ENCODE measurements at regions not wholly inside any gene's neighbourhood (a gene's known extent, or its start where the extent isn't known, plus 50 kb on each side); places are given as distances from the start of the nearest gene placed in this dataset.

DNA sequence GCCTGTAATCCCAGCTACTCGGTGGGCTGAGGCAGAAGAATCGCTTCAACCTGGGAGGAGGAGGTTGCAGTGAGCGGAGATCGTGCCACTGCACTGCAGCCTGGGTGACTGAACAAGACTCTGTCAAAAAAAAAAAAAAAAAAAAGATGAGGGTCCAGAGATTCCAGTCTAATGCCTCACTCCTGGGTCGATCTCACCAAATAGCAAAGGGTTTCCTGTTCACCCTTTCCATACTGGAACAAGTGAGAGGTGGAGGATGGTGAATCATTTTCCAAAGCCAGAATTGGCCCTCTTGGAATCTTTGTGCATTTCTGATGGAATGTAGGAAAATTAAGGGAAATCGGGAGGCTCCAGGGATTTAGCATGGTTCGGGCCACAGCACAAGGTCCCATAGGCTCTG, 58.1 kb upstream of the ZNF648 start:
- TF ChIP-seq, protein P1, sequence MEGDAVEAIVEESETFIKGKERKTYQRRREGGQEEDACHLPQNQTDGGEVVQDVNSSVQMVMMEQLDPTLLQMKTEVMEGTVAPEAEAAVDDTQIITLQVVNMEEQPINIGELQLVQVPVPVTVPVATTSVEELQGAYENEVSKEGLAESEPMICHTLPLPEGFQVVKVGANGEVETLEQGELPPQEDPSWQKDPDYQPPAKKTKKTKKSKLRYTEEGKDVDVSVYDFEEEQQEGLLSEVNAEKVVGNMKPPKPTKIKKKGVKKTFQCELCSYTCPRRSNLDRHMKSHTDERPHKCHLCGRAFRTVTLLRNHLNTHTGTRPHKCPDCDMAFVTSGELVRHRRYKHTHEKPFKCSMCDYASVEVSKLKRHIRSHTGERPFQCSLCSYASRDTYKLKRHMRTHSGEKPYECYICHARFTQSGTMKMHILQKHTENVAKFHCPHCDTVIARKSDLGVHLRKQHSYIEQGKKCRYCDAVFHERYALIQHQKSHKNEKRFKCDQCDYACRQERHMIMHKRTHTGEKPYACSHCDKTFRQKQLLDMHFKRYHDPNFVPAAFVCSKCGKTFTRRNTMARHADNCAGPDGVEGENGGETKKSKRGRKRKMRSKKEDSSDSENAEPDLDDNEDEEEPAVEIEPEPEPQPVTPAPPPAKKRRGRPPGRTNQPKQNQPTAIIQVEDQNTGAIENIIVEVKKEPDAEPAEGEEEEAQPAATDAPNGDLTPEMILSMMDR (IDR thresholded peaks at IDR 0.05; ENCODE audit: unreplicated experiment in 3 of 3): no peak

DNA sequence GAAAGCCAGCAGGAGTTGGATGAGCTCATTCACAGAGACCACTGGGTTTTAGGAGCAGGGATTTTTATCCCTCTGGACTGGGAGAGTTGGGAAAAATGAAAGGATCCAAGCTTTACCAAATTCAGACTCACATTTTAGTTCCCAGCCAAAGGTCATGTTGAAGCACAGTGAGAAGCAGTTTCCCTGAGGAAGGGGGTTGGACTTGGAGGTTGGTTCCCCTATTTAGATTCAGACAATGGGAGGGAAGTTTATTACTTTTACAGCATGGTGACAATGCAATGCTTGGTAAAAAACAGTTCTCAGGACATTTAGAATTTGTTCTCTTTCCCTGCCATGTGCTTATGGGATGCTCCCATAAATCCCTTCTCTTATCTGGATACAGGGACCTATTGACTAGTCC, 57.3 kb upstream of the ZNF648 start:
- TF ChIP-seq, protein P1 (IDR thresholded peaks at IDR 0.05; ENCODE audit: unreplicated experiment in 3 of 3): no peak
- Mint-ChIP-seq H3K4me3 (no peak overlapping the region), H3K9me3 (no peaks in the 10 kb centered on the region)

More for the DNA sequence above, 58.1 kb upstream of the ZNF648 start:
- Mint-ChIP-seq H3K27ac (peak overlapping the region in 2 of 3 experiments; percentile 73 to 80), H3K27me3 (ENCODE audit: low read depth) (peaks cover 5% of the 10 kb centered on the region), H3K36me3 (ENCODE audit: low read depth) (no peaks in the 10 kb centered on the region), H3K4me1 (peaks cover 32% of the 10 kb centered on the region), H3K4me3 (no peak overlapping the region), H3K9me3 (no peaks in the 10 kb centered on the region)

DNA sequence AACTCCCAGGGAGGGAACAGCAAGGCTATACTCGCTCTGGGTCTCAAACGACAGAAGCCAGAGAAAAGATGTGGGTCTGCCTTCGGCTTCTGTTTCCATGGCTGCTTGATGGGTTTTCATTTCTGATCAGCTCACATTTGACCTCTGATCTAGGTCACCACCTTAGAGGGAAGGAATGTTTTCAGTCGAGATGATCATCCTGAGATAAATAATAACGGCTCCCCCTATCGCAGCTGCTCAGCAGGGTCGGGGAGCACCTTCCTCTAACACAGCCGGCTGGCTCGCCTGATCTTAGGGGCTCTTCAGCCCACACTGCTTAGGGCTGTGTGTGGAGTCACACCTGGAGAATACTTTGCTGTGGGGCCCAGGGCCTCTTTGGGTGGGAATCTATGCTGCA, 53.1 kb upstream of the ZNF648 start:
- H3K27ac Mint-ChIP-seq: peak overlapping the region in 1 of 3 experiments; percentile 23
- no peaks in the 10 kb centered on the region for H3K36me3 Mint-ChIP-seq (ENCODE audit: low read depth)
- no peaks in the 10 kb centered on the region for H3K9me3 Mint-ChIP-seq
- no peak overlapping the region for H3K4me3 Mint-ChIP-seq
- H3K27me3 Mint-ChIP-seq (ENCODE audit: low read depth): peaks cover 5% of the 10 kb centered on the region
- peaks cover 10% of the 10 kb centered on the region for H3K4me1 Mint-ChIP-seq
- TF ChIP-seq, protein P1 (IDR thresholded peaks at IDR 0.05; ENCODE audit: unreplicated experiment in 3 of 3): no peak

More for the DNA sequence above, 57.3 kb upstream of the ZNF648 start:
- Mint-ChIP-seq H3K27me3 (ENCODE audit: low read depth) (peaks cover 5% of the 10 kb centered on the region), H3K36me3 (ENCODE audit: low read depth) (no peaks in the 10 kb centered on the region), H3K4me1 (peaks cover 37% of the 10 kb centered on the region), H3K27ac (no peak overlapping the region)

DNA sequence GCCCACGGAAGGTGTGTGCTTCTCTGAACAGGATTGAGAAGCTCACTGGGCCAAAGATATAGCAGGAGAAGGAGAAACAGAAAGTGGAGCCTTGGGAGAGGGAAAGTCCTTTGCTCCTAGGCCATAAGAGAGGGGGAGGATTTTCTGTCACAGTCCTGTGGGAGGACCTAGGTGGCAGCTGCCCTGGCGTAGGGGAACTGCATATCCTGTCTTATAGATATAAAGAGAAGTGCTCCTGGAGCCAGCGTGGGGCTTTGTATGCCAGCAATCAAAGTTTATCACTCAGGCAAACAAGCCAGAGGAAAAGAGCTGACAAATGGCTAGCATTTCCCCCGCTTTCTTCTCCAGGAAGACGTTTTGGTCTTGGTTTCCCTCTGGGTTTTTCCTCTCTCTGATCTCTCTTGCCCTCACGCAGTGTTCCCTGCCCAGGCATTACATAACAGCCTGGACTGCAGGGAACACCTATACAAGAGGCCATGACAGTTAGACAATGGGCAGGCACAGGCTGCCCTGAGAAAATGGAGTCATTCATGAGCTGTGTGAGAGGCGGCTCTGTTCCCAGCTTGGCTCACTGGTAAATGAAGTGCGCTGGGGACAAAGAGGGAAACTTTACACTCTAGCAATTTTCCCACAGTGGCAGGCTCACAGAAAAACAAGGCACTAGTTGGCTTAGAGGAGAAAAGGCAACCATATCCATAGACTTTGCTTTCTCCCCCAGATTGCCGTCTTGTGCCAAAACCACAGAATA, 52.5 kb upstream of the ZNF648 start:
- Mint-ChIP-seq H3K36me3 (ENCODE audit: low read depth) (no peaks in the 10 kb centered on the region), H3K4me3 (no peak overlapping the region), H3K9me3 (no peaks in the 10 kb centered on the region), H3K27me3 (ENCODE audit: low read depth) (peaks cover 5% of the 10 kb centered on the region), H3K27ac (peak overlapping the region in 1 of 3 experiments; percentile 23), H3K4me1 (peaks cover 10% of the 10 kb centered on the region)
- TF ChIP-seq, protein P1 (IDR thresholded peaks at IDR 0.05; ENCODE audit: unreplicated experiment in 3 of 3): no peak

DNA sequence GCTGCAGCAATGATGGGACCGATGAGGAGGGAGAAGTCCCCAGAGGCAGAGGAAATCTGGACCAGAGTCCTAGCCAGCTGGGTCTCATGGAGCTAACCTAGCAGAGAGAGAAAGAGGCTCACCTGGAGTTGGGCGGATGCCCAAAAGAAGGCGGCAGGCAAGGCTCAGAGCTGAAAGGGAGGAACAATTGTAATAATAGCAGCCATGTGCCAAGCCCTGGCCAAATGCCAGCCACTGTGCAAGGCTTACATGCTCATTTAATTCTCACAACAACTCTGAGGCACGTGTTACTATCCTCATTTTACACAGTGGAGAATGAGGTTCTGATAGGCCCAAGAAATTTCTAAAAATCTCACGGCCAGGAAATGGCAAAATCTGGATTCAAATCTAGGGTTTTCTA, 50.0 kb upstream of the ZNF648 start:
- Mint-ChIP-seq H3K4me1 (peaks cover 10% of the 10 kb centered on the region), H3K36me3 (ENCODE audit: low read depth) (peaks cover 4% of the 10 kb centered on the region), H3K4me3 (no peak overlapping the region), H3K9me3 (peaks cover 7% of the 10 kb centered on the region), H3K27ac (no peak overlapping the region), H3K27me3 (ENCODE audit: low read depth) (peaks cover 5% of the 10 kb centered on the region)
- TF ChIP-seq, protein P1 (IDR thresholded peaks at IDR 0.05; ENCODE audit: unreplicated experiment in 3 of 3): no peak
